ENCODE measurements at regions not wholly inside any gene's neighbourhood (a gene's known extent, or its start where the extent isn't known, plus 50 kb on each side); places are given as distances from the start of the nearest gene placed in this dataset.

GRCh38 chr2:58651930-58652329 lies 410.8 kb upstream of the FANCL start:
- TF ChIP-seq PPARA (CRISPR knock-in tag; IDR thresholded peaks at IDR 0.05; ENCODE audit: borderline replicate concordance), result no peak
- no peak for TF ChIP-seq ZFP3 (CRISPR knock-in tag; IDR thresholded peaks at IDR 0.05)
- no peak for TF ChIP-seq TOX (CRISPR knock-in tag; IDR thresholded peaks at IDR 0.05; ENCODE audit: borderline replicate concordance)
- TF ChIP-seq PATZ1 (CRISPR knock-in tag; IDR thresholded peaks at IDR 0.05; ENCODE audit: borderline replicate concordance), result no peak
- TF ChIP-seq BACH2 (CRISPR knock-in tag; IDR thresholded peaks at IDR 0.05; ENCODE audit: borderline replicate concordance), result no peak
